ENCODE measurements at regions not wholly inside any gene's neighbourhood (a gene's known extent, or its start where the extent isn't known, plus 50 kb on each side); places are given as distances from the start of the nearest gene placed in this dataset.

DNA sequence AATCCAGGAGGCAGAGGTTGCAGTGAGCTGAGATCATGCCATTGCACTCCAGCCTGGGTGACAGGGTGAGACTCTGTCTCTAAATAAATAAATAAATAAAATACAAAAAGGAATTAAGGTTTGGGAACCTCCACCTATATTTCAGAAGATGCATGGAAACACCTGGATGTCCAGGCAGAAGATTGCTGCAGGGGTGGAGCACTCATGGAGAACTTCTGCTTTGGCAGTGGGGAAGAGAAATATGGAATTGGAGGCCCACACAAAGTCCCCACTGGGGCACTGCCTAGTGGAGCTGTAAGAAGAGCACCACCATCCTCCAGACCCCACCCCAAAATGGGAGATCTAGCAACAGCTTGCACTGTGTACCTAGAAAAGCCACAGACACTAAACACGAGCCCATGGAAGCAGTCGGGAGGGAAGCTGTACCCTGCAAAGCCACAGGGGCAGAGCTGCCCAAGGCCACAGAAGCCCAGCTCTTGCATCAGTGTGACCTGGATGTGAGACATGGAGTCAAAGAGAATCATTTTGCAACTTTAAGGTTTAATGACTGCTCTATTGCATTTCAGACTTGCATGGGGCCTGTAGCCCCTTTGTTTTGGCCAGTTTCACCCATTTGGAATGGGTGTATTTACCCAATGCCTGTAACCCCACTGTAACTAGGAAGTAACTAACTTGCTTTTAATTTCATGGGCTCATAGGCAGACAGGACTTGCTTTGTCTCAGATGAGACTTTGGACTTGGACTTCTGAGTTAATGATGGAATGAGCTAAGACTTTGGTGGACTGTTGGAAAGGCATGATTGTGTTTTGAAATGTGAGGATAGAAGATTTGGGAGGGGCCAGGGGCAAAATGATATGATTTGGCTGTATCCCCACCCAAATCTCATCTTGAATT, 265.3 kb downstream of the ZEB2 start:
- Mint-ChIP-seq H3K27ac (ENCODE audit: unreplicated experiment) (no peak overlapping the region), H3K36me3 (ENCODE audit: low read depth) (peaks cover 44% of the 10 kb centered on the region), H3K9me3 (peaks cover 32% of the 10 kb centered on the region), H3K27me3 (ENCODE audit: low read depth) (no peaks in the 10 kb centered on the region), H3K4me3 (no peak overlapping the region), H3K4me1 (peaks cover 3% of the 10 kb centered on the region)
- TF ChIP-seq, protein P1, sequence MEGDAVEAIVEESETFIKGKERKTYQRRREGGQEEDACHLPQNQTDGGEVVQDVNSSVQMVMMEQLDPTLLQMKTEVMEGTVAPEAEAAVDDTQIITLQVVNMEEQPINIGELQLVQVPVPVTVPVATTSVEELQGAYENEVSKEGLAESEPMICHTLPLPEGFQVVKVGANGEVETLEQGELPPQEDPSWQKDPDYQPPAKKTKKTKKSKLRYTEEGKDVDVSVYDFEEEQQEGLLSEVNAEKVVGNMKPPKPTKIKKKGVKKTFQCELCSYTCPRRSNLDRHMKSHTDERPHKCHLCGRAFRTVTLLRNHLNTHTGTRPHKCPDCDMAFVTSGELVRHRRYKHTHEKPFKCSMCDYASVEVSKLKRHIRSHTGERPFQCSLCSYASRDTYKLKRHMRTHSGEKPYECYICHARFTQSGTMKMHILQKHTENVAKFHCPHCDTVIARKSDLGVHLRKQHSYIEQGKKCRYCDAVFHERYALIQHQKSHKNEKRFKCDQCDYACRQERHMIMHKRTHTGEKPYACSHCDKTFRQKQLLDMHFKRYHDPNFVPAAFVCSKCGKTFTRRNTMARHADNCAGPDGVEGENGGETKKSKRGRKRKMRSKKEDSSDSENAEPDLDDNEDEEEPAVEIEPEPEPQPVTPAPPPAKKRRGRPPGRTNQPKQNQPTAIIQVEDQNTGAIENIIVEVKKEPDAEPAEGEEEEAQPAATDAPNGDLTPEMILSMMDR (conservative IDR thresholded peaks at IDR 0.05): no peak
- no peak for DNase-seq (ENCODE audit: low read depth, low spot score)

DNA sequence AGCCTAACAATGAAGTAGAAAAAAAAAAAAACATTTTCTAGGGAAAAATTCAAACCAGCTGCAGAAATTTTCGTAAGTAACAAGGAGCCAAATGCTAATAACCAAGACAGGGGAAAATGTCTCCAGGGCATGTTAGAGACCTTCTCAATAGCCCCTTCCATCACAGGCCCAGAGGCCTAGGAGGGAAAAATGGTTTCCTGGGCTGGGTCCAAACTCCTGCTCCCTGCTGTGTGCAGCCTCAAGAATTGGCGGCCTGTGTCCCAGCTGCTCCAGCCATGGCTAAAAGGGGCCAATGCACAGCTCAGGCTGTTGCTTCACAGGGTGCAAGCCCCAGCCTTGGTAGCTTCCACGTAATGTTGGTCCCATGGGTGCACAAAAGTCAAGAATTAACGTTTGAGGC, 266.2 kb downstream of the ZEB2 start:
- DNase-seq (ENCODE audit: low read depth, low spot score): no peak
- Mint-ChIP-seq H3K27me3 (ENCODE audit: low read depth) (no peaks in the 10 kb centered on the region), H3K27ac (ENCODE audit: unreplicated experiment) (no peak overlapping the region), H3K4me1 (peaks cover 12% of the 10 kb centered on the region), H3K36me3 (ENCODE audit: low read depth) (peaks cover 43% of the 10 kb centered on the region), H3K4me3 (no peak overlapping the region), H3K9me3 (peaks cover 32% of the 10 kb centered on the region)
- TF ChIP-seq, protein P1 (conservative IDR thresholded peaks at IDR 0.05): no peak

DNA sequence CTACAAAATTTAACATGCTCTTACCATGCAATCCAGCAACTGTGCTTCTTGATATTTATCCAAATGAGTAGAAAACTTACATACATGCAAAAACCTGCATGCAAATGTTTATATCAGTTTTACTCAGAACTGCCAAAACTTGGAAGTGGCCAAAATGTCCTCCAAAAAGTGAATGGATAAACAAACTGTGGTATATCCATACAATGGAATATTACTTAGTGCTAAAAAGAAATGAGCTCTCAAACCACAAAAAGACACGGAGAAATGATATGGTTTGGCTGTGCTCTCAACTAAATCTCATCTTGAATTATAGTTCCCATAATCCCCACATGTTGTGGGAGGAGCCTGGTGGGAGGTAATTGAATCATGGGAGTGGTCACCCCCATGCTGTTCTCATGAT, 267.2 kb downstream of the ZEB2 start:
- Mint-ChIP-seq H3K4me1 (peaks cover 17% of the 10 kb centered on the region), H3K27me3 (ENCODE audit: low read depth) (no peaks in the 10 kb centered on the region), H3K4me3 (no peak overlapping the region), H3K27ac (ENCODE audit: unreplicated experiment) (no peak overlapping the region), H3K36me3 (ENCODE audit: low read depth) (peaks cover 39% of the 10 kb centered on the region), H3K9me3 (peaks cover 26% of the 10 kb centered on the region)
- TF ChIP-seq, protein P1 (conservative IDR thresholded peaks at IDR 0.05): no peak
- no peak for DNase-seq (ENCODE audit: low read depth, low spot score)

DNA sequence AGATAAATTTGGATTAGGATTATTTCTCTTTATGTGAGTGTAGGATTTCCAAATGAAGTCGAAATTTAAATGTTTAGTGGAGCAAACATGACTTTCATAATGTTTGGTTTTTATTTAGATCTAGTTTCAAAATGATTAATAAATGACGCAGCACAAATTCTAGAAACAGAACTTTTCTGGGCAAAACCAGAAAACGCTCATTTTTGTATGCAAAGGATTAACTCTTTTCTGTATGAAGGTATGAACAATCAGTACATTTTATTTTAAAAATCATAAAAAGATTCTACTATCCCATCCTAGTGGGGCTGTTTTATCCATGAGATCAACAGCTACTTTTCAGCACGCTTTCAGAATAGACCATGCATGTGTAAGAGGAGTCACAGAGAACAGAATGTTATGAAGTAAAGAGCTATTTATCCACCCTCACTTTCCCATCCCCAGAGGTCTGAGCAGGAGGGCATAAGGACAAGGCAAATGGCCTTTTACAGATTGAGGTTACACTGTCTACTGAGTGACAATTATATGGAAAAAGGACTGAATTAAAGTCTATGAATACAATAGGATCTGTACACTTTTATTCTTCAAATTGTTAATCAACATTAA, 270.8 kb downstream of the ZEB2 start:
- H3K27ac Mint-ChIP-seq (ENCODE audit: unreplicated experiment): peak overlapping the region; percentile 54

DNA sequence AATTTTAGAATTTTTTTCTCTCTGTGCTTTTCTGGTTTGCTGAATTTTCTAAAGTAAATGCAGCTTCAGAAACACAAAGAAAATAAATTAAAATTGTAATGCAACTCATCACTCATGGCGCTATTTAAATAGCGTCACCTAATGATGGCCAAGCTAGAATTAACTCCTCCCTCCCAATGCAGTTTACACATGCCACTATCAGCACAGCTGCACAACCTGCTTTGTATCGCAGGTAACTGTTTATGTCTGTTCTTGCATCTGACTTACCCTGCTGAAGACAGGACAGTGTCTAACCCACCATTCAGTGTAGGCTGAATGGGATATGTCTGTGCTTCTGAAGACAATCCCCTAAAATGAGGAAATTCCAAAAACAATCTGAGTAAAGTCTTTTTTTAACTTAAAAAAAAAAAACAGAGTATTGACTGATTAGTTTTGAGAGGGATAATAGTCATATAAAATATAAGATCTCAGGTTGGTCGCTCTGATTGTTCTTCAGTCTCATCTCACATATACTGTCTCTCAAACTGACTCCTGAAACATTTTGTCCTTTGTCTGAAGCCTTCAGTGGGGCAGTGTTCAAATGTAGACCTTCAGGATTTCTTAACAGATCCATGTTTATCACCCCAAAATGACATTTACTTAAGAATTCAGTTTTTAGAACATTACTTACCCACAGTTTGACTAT, 271.4 kb downstream of the ZEB2 start:
- H3K9me3 Mint-ChIP-seq: peaks cover 13% of the 10 kb centered on the region
- no peaks in the 10 kb centered on the region for H3K27me3 Mint-ChIP-seq (ENCODE audit: low read depth)
- peaks cover 20% of the 10 kb centered on the region for H3K4me1 Mint-ChIP-seq
- peaks cover 21% of the 10 kb centered on the region for H3K36me3 Mint-ChIP-seq (ENCODE audit: low read depth)
- no peak overlapping the region for H3K4me3 Mint-ChIP-seq
- H3K27ac Mint-ChIP-seq (ENCODE audit: unreplicated experiment): no peak overlapping the region
- no peak for DNase-seq (ENCODE audit: low read depth, low spot score)
- TF ChIP-seq, protein P1 (conservative IDR thresholded peaks at IDR 0.05): no peak

More for the DNA sequence above, 270.8 kb downstream of the ZEB2 start:
- Mint-ChIP-seq H3K9me3 (peaks cover 13% of the 10 kb centered on the region), H3K4me3 (no peak overlapping the region), H3K27me3 (ENCODE audit: low read depth) (no peaks in the 10 kb centered on the region), H3K36me3 (ENCODE audit: low read depth) (peaks cover 23% of the 10 kb centered on the region), H3K4me1 (peaks cover 20% of the 10 kb centered on the region)
- no peak for DNase-seq (ENCODE audit: low read depth, low spot score)
- TF ChIP-seq, protein P1 (conservative IDR thresholded peaks at IDR 0.05): no peak

Data from neural crest cell (in vitro differentiated cells).